ENCODE measurements at regions not wholly inside any gene's neighbourhood (a gene's known extent, or its start where the extent isn't known, plus 50 kb on each side); places are given as distances from the start of the nearest gene placed in this dataset.

- Mint-ChIP-seq H3K4me3 (ENCODE audit: low read depth) (no peak overlapping the region), H3K4me1 (ENCODE audit: low read depth) (peaks cover 1% of the 10 kb centered on the region)
Measured at GRCh38 chr11:24390016-24390415, 106.8 kb upstream of the LUZP2 start.

DNA sequence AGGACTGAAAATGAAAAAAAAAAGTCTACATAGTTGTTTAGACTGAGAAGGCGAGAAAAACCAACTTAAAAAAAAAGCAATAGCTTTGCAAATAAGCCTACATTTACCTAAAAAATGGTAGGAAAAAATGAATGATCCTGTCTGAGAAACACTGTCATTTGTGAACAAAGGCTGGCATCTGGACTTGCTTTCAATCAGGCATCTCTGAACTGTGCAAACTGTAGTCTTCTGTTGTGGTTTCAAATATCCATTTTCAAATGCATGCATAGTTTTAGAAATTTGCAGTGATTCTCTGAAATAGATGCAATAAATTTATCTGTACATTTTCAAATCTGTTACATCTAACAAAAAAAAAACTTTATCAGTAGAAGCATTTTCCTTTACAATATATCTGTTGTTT lies 106.1 kb upstream of the LUZP2 start:
- Mint-ChIP-seq H3K36me3 (ENCODE audit: insufficient read depth) (no peaks in the 10 kb centered on the region), H3K27ac (no peak overlapping the region), H3K9me3 (ENCODE audit: low read depth) (no peaks in the 10 kb centered on the region), H3K27me3 (no peaks in the 10 kb centered on the region), H3K4me1 (ENCODE audit: low read depth) (peaks cover 1% of the 10 kb centered on the region), H3K4me3 (ENCODE audit: low read depth) (no peak overlapping the region)
- DNase-seq (ENCODE audit: low spot score, unreplicated experiment) = no peak
- TF ChIP-seq, protein P1, sequence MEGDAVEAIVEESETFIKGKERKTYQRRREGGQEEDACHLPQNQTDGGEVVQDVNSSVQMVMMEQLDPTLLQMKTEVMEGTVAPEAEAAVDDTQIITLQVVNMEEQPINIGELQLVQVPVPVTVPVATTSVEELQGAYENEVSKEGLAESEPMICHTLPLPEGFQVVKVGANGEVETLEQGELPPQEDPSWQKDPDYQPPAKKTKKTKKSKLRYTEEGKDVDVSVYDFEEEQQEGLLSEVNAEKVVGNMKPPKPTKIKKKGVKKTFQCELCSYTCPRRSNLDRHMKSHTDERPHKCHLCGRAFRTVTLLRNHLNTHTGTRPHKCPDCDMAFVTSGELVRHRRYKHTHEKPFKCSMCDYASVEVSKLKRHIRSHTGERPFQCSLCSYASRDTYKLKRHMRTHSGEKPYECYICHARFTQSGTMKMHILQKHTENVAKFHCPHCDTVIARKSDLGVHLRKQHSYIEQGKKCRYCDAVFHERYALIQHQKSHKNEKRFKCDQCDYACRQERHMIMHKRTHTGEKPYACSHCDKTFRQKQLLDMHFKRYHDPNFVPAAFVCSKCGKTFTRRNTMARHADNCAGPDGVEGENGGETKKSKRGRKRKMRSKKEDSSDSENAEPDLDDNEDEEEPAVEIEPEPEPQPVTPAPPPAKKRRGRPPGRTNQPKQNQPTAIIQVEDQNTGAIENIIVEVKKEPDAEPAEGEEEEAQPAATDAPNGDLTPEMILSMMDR (IDR thresholded peaks at IDR 0.05; ENCODE audit: unreplicated experiment) = no peak

More at GRCh38 chr11:24390016-24390415, 106.8 kb upstream of the LUZP2 start:
- Mint-ChIP-seq H3K27ac (no peak overlapping the region), H3K27me3 (no peaks in the 10 kb centered on the region), H3K9me3 (ENCODE audit: low read depth) (no peaks in the 10 kb centered on the region), H3K36me3 (ENCODE audit: insufficient read depth) (no peaks in the 10 kb centered on the region)
- TF ChIP-seq, protein P1 (IDR thresholded peaks at IDR 0.05; ENCODE audit: unreplicated experiment) = no peak
- DNase-seq (ENCODE audit: low spot score, unreplicated experiment) = no peak

DNA sequence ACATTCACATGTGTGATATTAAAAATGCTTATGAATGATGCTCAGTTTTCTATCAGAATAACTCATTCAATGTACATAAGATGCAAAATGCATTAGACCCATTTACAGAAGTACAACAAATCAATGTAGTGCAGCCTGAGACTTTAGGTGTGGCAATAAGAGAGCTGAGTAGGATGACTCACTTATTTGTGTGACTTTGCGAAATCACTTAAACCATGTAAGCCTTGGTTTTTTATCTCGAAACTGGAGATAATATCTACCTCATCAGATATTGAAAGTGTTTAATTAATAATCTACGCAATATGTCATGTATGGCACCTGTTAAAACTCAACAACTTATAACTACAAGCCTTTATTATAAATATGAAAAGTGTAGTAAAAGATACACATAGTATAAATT lies 105.7 kb upstream of the LUZP2 start:
- DNase-seq (ENCODE audit: low spot score, unreplicated experiment) = no peak
- Mint-ChIP-seq H3K27me3 (no peaks in the 10 kb centered on the region), H3K4me1 (ENCODE audit: low read depth) (peaks cover 1% of the 10 kb centered on the region), H3K36me3 (ENCODE audit: insufficient read depth) (no peaks in the 10 kb centered on the region), H3K27ac (no peak overlapping the region), H3K9me3 (ENCODE audit: low read depth) (no peaks in the 10 kb centered on the region), H3K4me3 (ENCODE audit: low read depth) (no peak overlapping the region)
- TF ChIP-seq, protein P1 (IDR thresholded peaks at IDR 0.05; ENCODE audit: unreplicated experiment) = no peak

DNA sequence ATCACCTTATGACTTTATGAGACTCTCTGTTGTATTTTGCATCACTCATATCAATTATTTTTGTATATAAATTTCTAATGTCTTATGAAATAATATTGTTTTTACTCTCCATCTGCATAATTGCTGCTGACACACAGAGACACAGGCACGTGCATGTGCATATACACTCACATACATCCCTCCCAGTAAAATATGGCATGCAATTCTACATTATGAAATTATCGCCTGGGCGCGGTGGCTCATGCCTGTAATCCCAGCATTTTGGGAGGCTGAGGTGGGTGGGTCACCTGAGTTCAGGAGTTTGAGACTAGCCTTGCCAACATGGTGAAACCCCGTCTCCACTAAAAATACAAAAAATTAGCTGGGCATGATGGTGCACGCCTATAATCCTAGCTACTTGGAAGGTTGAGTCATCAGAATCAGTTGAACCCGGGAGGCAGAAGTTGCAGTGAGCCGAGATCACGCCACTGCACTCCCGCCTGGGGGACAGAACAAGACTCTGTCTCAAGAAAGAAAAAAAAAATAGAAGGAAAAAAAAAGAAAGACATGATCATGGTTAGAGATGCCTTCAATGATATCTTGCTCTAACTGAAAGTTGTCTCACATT lies 96.7 kb upstream of the LUZP2 start:
- no peak for DNase-seq (ENCODE audit: low spot score, unreplicated experiment)
- no peaks in the 10 kb centered on the region for H3K36me3 Mint-ChIP-seq (ENCODE audit: insufficient read depth)
- H3K9me3 Mint-ChIP-seq (ENCODE audit: low read depth) = peaks cover 5% of the 10 kb centered on the region
- no peaks in the 10 kb centered on the region for H3K27me3 Mint-ChIP-seq
- no peak overlapping the region for H3K27ac Mint-ChIP-seq
- no peak overlapping the region for H3K4me3 Mint-ChIP-seq (ENCODE audit: low read depth)
- H3K4me1 Mint-ChIP-seq (ENCODE audit: low read depth) = peaks cover 11% of the 10 kb centered on the region
- TF ChIP-seq, protein P1 (IDR thresholded peaks at IDR 0.05; ENCODE audit: unreplicated experiment) = no peak

DNA sequence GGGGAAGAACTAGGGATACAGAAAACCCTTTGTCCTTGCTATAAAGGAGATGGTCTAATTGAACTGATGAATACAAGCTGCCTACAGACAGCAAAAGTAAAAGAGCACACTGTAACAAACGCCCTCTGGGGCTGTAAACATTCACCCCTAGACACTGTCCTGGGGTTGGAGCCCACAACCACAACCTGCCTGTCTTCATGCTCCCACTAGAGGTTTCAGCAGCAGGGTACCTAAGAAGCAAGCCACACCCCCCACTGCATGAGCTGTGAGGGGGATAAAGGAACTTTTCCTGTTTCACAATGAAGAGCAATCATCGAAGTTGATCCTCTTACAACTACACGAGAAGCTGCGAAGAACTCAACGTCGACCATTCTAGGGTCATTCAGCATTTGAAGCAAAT lies 90.5 kb upstream of the LUZP2 start:
- Mint-ChIP-seq H3K36me3 (ENCODE audit: insufficient read depth) (no peaks in the 10 kb centered on the region), H3K27ac (no peak overlapping the region), H3K27me3 (no peaks in the 10 kb centered on the region), H3K9me3 (ENCODE audit: low read depth) (peaks cover 4% of the 10 kb centered on the region), H3K4me1 (ENCODE audit: low read depth) (peaks cover 11% of the 10 kb centered on the region), H3K4me3 (ENCODE audit: low read depth) (no peak overlapping the region)
- no peak for DNase-seq (ENCODE audit: low spot score, unreplicated experiment)
- TF ChIP-seq, protein P1 (IDR thresholded peaks at IDR 0.05; ENCODE audit: unreplicated experiment) = no peak

Measured in progenitor cell of endocrine pancreas (in vitro differentiated cells).